DOHH2 (cell line): ENCODE measurements at regions not wholly inside any gene's neighbourhood (a gene's known extent, or its start where the extent isn't known, plus 50 kb on each side); places are given as distances from the start of the nearest gene placed in this dataset.

Experiments
- EZH2phosphoT487 ChIP-seq: fragments of 200-600 bp; sonication (generic); IDR thresholded peaks from 2 replicates; pipeline ENCODE4 v1.6.1; 2017; ENCODE audit warnings: borderline replicate concordance, mild to moderate bottlenecking, antibody characterized with exemption, low read length, moderate library complexity, mixed read lengths
- TF ChIP-seq, protein P1 (sequence below): fragments of 200-600 bp; sonication (generic); IDR thresholded peaks from one replicate; pipeline ENCODE4 v1.5.1; 2014; ENCODE audit warnings: antibody characterized with exemption, mild to moderate bottlenecking, low read depth, low read length; ENCODE audit not compliant: poor library complexity, severe bottlenecking

DNA sequence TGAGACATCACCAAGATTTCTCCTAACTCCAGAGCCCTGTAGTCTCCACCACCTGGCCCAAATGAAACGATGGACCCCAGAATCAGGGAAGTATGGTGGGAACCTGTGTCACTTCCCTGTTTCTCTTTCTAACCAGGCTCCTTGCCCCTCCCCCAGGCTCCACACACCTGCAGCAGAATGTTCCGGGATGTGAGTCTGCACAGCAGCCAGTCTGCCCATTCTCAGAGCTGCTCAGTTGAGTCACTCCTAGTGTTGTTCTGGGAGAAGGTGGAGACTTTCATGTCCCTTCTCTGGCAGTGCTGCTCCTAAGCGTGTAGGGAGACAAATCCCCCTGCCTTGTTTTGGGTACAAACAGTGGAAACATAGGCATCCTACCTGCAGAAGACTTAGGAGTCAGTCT is 76.0 kb upstream of the XPA start:
- TF ChIP-seq, protein P1, sequence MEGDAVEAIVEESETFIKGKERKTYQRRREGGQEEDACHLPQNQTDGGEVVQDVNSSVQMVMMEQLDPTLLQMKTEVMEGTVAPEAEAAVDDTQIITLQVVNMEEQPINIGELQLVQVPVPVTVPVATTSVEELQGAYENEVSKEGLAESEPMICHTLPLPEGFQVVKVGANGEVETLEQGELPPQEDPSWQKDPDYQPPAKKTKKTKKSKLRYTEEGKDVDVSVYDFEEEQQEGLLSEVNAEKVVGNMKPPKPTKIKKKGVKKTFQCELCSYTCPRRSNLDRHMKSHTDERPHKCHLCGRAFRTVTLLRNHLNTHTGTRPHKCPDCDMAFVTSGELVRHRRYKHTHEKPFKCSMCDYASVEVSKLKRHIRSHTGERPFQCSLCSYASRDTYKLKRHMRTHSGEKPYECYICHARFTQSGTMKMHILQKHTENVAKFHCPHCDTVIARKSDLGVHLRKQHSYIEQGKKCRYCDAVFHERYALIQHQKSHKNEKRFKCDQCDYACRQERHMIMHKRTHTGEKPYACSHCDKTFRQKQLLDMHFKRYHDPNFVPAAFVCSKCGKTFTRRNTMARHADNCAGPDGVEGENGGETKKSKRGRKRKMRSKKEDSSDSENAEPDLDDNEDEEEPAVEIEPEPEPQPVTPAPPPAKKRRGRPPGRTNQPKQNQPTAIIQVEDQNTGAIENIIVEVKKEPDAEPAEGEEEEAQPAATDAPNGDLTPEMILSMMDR: no peak
- no peak for TF ChIP-seq EZH2phosphoT487
